ENCODE measurements at regions not wholly inside any gene's neighbourhood (a gene's known extent, or its start where the extent isn't known, plus 50 kb on each side); places are given as distances from the start of the nearest gene placed in this dataset.

GRCh38 chr10:28840971-28841370 is 163.7 kb downstream of the BAMBI start:
- no peak for TF ChIP-seq CTCF (IDR thresholded peaks at IDR 0.05; ENCODE audit: insufficient read depth, low read depth, low read length)

GRCh38 chr10:28841625-28842024 is 164.3 kb downstream of the BAMBI start:
- DNase-seq (ENCODE audit: low read depth): peak; percentile 69
- H3K4me3 ChIP-seq (ENCODE audit: low read depth, low read length): no peak overlapping the region
- no peak for TF ChIP-seq CTCF (IDR thresholded peaks at IDR 0.05; ENCODE audit: insufficient read depth, low read depth, low read length)

More at GRCh38 chr10:28840971-28841370, 163.7 kb downstream of the BAMBI start:
- H3K4me3 ChIP-seq (ENCODE audit: low read depth, low read length): no peak overlapping the region
- DNase-seq (ENCODE audit: low read depth): peak; percentile 98

GRCh38 chr10:28842321-28842720 is 165.0 kb downstream of the BAMBI start:
- no peak for TF ChIP-seq CTCF (IDR thresholded peaks at IDR 0.05; ENCODE audit: insufficient read depth, low read depth, low read length)
- H3K4me3 ChIP-seq (ENCODE audit: low read depth, low read length): no peak overlapping the region
- peak; percentile 88 for DNase-seq (ENCODE audit: low read depth)

GRCh38 chr10:28845009-28845682 is 167.8 kb downstream of the BAMBI start:
- peak; percentile 75 for DNase-seq (ENCODE audit: low read depth)
- no peak for TF ChIP-seq CTCF (IDR thresholded peaks at IDR 0.05; ENCODE audit: insufficient read depth, low read depth, low read length)
- no peak overlapping the region for H3K4me3 ChIP-seq (ENCODE audit: low read depth, low read length)

GRCh38 chr10:28849309-28849708 is 172.0 kb downstream of the BAMBI start:
- TF ChIP-seq CTCF (IDR thresholded peaks at IDR 0.05; ENCODE audit: insufficient read depth, low read depth, low read length): no peak
- no peak overlapping the region for H3K4me3 ChIP-seq (ENCODE audit: low read depth, low read length)
- no peak for DNase-seq (ENCODE audit: low read depth)

- DNase-seq (ENCODE audit: low read depth): peak; percentile 43
- H3K4me3 ChIP-seq (ENCODE audit: low read depth, low read length): no peak overlapping the region
- no peak for TF ChIP-seq CTCF (IDR thresholded peaks at IDR 0.05; ENCODE audit: insufficient read depth, low read depth, low read length)
Observed at GRCh38 chr10:28849821-28850220, 172.5 kb downstream of the BAMBI start.

- DNase-seq (ENCODE audit: low read depth): no peak
- TF ChIP-seq CTCF (IDR thresholded peaks at IDR 0.05; ENCODE audit: insufficient read depth, low read depth, low read length): no peak
- no peak overlapping the region for H3K4me3 ChIP-seq (ENCODE audit: low read depth, low read length)
Observed at GRCh38 chr10:28850784-28851183, 173.5 kb downstream of the BAMBI start.
